Adrenal gland (tissue), 5 donors: ENCODE measurements at regions not wholly inside any gene's neighbourhood (a gene's known extent, or its start where the extent isn't known, plus 50 kb on each side); places are given as distances from the start of the nearest gene placed in this dataset.

ENCODE experiments used
- CTCF ChIP-seq, 6 experiments: fragments of 450-650 bp in 4 of 6; fragments of 200-600 bp in 2 of 6; sonication (generic) in 1 of 6; IDR thresholded peaks; 1 replicate in 5 of 6; 2 replicates in 1 of 6; pipeline versions ENCODE4 v1.5.1 to v1.8.0; 2016 to 2021; ENCODE audit warnings: antibody characterized with exemption in 6 of 6, mild to moderate bottlenecking in 2 of 6, moderate library complexity in 1 of 6
- POLR2A ChIP-seq, 2 donors: fragments of 450-650 bp; IDR thresholded peaks; one replicate each; pipeline ENCODE4 v1.6.1; 2017; ENCODE audit warnings: antibody characterized with exemption in 2 of 2, mild to moderate bottlenecking in 2 of 2, moderate library complexity in 1 of 2
- donor health status: DM: no; HTN: no; CAD: no.

- TF ChIP-seq CTCF (IDR thresholded peaks at IDR 0.05) = no peak
- TF ChIP-seq POLR2A (IDR thresholded peaks at IDR 0.05) = no peak
Observed at GRCh38 chr18:6595666-6596065, 133.8 kb upstream of the ARHGAP28 start.
